ENCODE measurements at regions not wholly inside any gene's neighbourhood (a gene's known extent, or its start where the extent isn't known, plus 50 kb on each side); places are given as distances from the start of the nearest gene placed in this dataset.

DNA sequence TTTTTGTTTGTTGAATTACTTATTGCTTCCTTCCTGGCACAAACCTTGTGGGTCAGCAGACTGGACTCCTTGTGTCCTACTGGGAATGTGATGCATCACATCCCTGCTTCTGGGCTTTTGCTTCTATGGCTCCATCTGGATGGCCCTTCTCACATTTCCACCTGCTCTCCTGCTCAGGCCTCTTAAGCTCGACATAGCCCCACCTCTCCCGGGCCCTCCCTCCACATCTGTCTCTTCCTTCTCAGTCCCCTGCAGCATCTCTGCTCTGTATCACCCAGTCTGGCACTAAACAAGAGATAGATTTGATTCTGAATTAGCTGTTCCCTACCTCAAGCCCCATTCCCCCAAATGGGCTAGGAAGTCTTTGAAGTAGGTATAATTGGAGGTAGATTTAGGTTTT is 356.8 kb downstream of the DHX35 start:
- Histone ChIP-seq H4K20me1 (ENCODE audit: insufficient read depth, low read length) (no peaks in the 10 kb centered on the region), H3K9ac (ENCODE audit: insufficient read depth, low read length, poor library complexity, severe bottlenecking) (no peak overlapping the region), H3K4me2 (replicated peaks; ENCODE audit: extremely low read depth, low read length, poor library complexity, severe bottlenecking) (no peak overlapping the region), H3K4me3 (replicated peaks in 1 of 3; ENCODE audit: low read depth in 2 of 3, low read length in 3 of 3) (no peak overlapping the region), H3K27me3 (ENCODE audit: control insufficient read depth in 2 of 2, insufficient read depth in 2 of 2, low read length in 2 of 2) (no peaks in the 10 kb centered on the region), H3K27ac (ENCODE audit: low read depth in 1 of 2, low read length in 2 of 2) (no peak overlapping the region), H3K36me3 (replicated peaks in 1 of 2; ENCODE audit: control insufficient read depth in 1 of 2, insufficient read depth in 2 of 2, low read length in 2 of 2) (no peaks in the 10 kb centered on the region), H3K4me1 (ENCODE audit: control insufficient read depth in 1 of 2, insufficient read depth in 2 of 2, low read length in 2 of 2) (no peaks in the 10 kb centered on the region), H3K79me2 (ENCODE audit: insufficient read depth, low read length) (no peaks in the 10 kb centered on the region), H2AFZ (ENCODE audit: insufficient read depth, low read depth, low read length, poor library complexity, severe bottlenecking) (no peak overlapping the region), H3K9me3 (replicated peaks in 1 of 2; ENCODE audit: control insufficient read depth in 1 of 2, insufficient read depth in 1 of 2, low read length in 2 of 2) (no peaks in the 10 kb centered on the region)
- H3K27ac Mint-ChIP-seq, result no peak overlapping the region
- H3K4me3 Mint-ChIP-seq, result no peak overlapping the region
- H3K4me1 Mint-ChIP-seq, result no peaks in the 10 kb centered on the region
- H3K9me3 Mint-ChIP-seq, result peaks cover 0 to 2% (median 0%) of the 10 kb centered on the region in 7 donors
- WGBS (ENCODE audit: insufficient coverage), result no CpG with 5 or more reads among the region's 2 CpGs
- intact Hi-C loops (cut with micrococcal nuclease), result no loop called here
- TF ChIP-seq CTCF (IDR thresholded peaks at IDR 0.05), result no peak
- no peak for DNase-seq
- peaks cover 0 to 11% (median 1%) of the 10 kb centered on the region in 3 donors for H3K27me3 Mint-ChIP-seq (ENCODE audit: low read depth in 3 of 3)
- no peaks in the 10 kb centered on the region for H3K36me3 Mint-ChIP-seq

- Histone ChIP-seq H3K4me3 (replicated peaks in 1 of 3; ENCODE audit: low read depth in 2 of 3, low read length in 3 of 3) (no peak overlapping the region), H3K9me3 (replicated peaks in 1 of 2; ENCODE audit: control insufficient read depth in 1 of 2, insufficient read depth in 1 of 2, low read length in 2 of 2) (peaks cover 3 to 4% of the 10 kb centered on the region in 2 donors), H3K36me3 (replicated peaks in 1 of 2; ENCODE audit: control insufficient read depth in 1 of 2, insufficient read depth in 2 of 2, low read length in 2 of 2) (no peaks in the 10 kb centered on the region), H3K27me3 (ENCODE audit: control insufficient read depth in 2 of 2, insufficient read depth in 2 of 2, low read length in 2 of 2) (no peaks in the 10 kb centered on the region), H2AFZ (ENCODE audit: insufficient read depth, low read depth, low read length, poor library complexity, severe bottlenecking) (no peak overlapping the region), H3K27ac (ENCODE audit: low read depth in 1 of 2, low read length in 2 of 2) (no peak overlapping the region), H3K4me1 (ENCODE audit: control insufficient read depth in 1 of 2, insufficient read depth in 2 of 2, low read length in 2 of 2) (no peaks in the 10 kb centered on the region), H3K79me2 (ENCODE audit: insufficient read depth, low read length) (no peaks in the 10 kb centered on the region), H3K4me2 (replicated peaks; ENCODE audit: extremely low read depth, low read length, poor library complexity, severe bottlenecking) (no peak overlapping the region), H3K9ac (ENCODE audit: insufficient read depth, low read length, poor library complexity, severe bottlenecking) (no peak overlapping the region), H4K20me1 (ENCODE audit: insufficient read depth, low read length) (no peaks in the 10 kb centered on the region)
- Mint-ChIP-seq H3K27me3 (ENCODE audit: low read depth in 3 of 3) (peaks cover 0 to 4% (median 3%) of the 10 kb centered on the region in 3 donors), H3K4me1 (no peaks in the 10 kb centered on the region), H3K27ac (no peak overlapping the region), H3K36me3 (no peaks in the 10 kb centered on the region), H3K9me3 (peaks cover 0 to 8% (median 3%) of the 10 kb centered on the region in 7 donors), H3K4me3 (no peak overlapping the region)
- TF ChIP-seq CTCF (IDR thresholded peaks at IDR 0.05), result no peak
- intact Hi-C loops (cut with micrococcal nuclease), result no loop called here
- DNase-seq, result no peak
Measured at GRCh38 chr20:39312676-39313075, 350.5 kb downstream of the DHX35 start.
